Stimulated activated CD4-positive, alpha-beta T cell treated with anti-CD3 and anti-CD28 coated beads, Interleukin-1b, Interleukin-23, amount 100 ng/mL, for 4 hours (primary cell): ENCODE measurements at regions not wholly inside any gene's neighbourhood (a gene's known extent, or its start where the extent isn't known, plus 50 kb on each side); places are given as distances from the start of the nearest gene placed in this dataset.
A peak's percentile ranks its signal among the peaks of the same experiment; 100 is the strongest.
"Not testable (repeated sequence)": the region's sequence is repeated elsewhere in the genome, so short reads cannot be mapped to it uniquely, and the experiment has no call there.

Experiments
- DNase-seq, 2 donors: peaks; one replicate each; pipeline ENCODE4 v3.0.0-alpha.2; 2020; ENCODE audit warnings: low read depth in 2 of 2

GRCh38 chr7:131080754-131081153, 246.9 kb upstream of the MKLN1 start:
- no peak for DNase-seq

- DNase-seq, result no peak
Measured at GRCh38 chr7:131081308-131081707, 246.4 kb upstream of the MKLN1 start.

GRCh38 chr7:131083781-131084180, 243.9 kb upstream of the MKLN1 start:
- no peak for DNase-seq

GRCh38 chr7:131084336-131084735, 243.3 kb upstream of the MKLN1 start:
- not testable (repeated sequence) for DNase-seq

GRCh38 chr7:131087756-131088658, 239.7 kb upstream of the MKLN1 start:
- DNase-seq, result no peak

GRCh38 chr7:131090188-131090587, 237.5 kb upstream of the MKLN1 start:
- no peak for DNase-seq

GRCh38 chr7:131090886-131091692, 236.6 kb upstream of the MKLN1 start:
- DNase-seq, result no peak

GRCh38 chr7:131094685-131095084, 233.0 kb upstream of the MKLN1 start:
- DNase-seq, result no peak

- no peak for DNase-seq
Measured at GRCh38 chr7:131095346-131095745, 232.3 kb upstream of the MKLN1 start.

- DNase-seq, result no peak
Measured at GRCh38 chr7:131096267-131096927, 231.3 kb upstream of the MKLN1 start.

- no peak for DNase-seq
Measured at GRCh38 chr7:131097662-131098376, 229.9 kb upstream of the MKLN1 start.

GRCh38 chr7:131098527-131098926, 229.1 kb upstream of the MKLN1 start:
- no peak for DNase-seq

GRCh38 chr7:131100357-131101054, 227.2 kb upstream of the MKLN1 start:
- DNase-seq, result no peak

- DNase-seq, result no peak
Measured at GRCh38 chr7:131103997-131104396, 223.7 kb upstream of the MKLN1 start.

- DNase-seq, result no peak
Measured at GRCh38 chr7:131104596-131105293, 222.9 kb upstream of the MKLN1 start.

- no peak for DNase-seq
Measured at GRCh38 chr7:131105294-131105798, 222.3 kb upstream of the MKLN1 start.

GRCh38 chr7:131105799-131106680, 221.6 kb upstream of the MKLN1 start:
- peak; percentile 71 to 76 for DNase-seq

GRCh38 chr7:131106681-131107336, 220.9 kb upstream of the MKLN1 start:
- DNase-seq, result peak; percentile 30 to 35
